HepG2 (cell line): ENCODE measurements at regions not wholly inside any gene's neighbourhood (a gene's known extent, or its start where the extent isn't known, plus 50 kb on each side); places are given as distances from the start of the nearest gene placed in this dataset.

Experiments used
- EP300 ChIP-seq, 3 experiments: sonication (generic) in 1 of 3; formaldehyde crosslinking in 1 of 3; IDR thresholded peaks; 2 replicates each; pipeline versions ENCODE4 v1.5.1 to v1.6.1; 2011 to 2020; ENCODE audit warnings: low read depth in 2 of 3, low read length in 2 of 3, borderline replicate concordance in 1 of 3, improper control_type of control experiment in 1 of 3, mild to moderate bottlenecking in 1 of 3, missing genetic modification reagents in 1 of 3, moderate library complexity in 1 of 3
- FOXP1 ChIP-seq, 2 experiments: fragments of 450-650 bp in 1 of 2; IDR thresholded peaks; 2 replicates each; pipeline ENCODE4 v1.6.1; 2017 to 2018; ENCODE audit warnings: antibody characterized with exemption in 1 of 2
- ZFP41 ChIP-seq: sonication (generic); formaldehyde crosslinking; IDR thresholded peaks from 2 replicates; pipeline ENCODE4 v1.4.0; 2020; ENCODE audit warnings: mild to moderate bottlenecking, missing genetic modification reagents, borderline replicate concordance
- ZNF318 ChIP-seq: sonication (generic); formaldehyde crosslinking; IDR thresholded peaks from 2 replicates; pipeline ENCODE4 v1.4.0; 2020; ENCODE audit warnings: mild to moderate bottlenecking, missing genetic modification reagents
- ZNF549 ChIP-seq: sonication (generic); formaldehyde crosslinking; IDR thresholded peaks from 2 replicates; pipeline ENCODE4 v1.5.0; 2020; ENCODE audit warnings: missing genetic modification reagents
- ZNF569 ChIP-seq: sonication (generic); formaldehyde crosslinking; IDR thresholded peaks from 2 replicates; pipeline ENCODE4 v1.5.0; 2020; ENCODE audit warnings: mild to moderate bottlenecking, missing genetic modification reagents, moderate library complexity, borderline replicate concordance
- ZNF609 ChIP-seq: sonication (generic); formaldehyde crosslinking; IDR thresholded peaks from 2 replicates; pipeline ENCODE4 v1.4.0; 2020; ENCODE audit warnings: mild to moderate bottlenecking, missing genetic modification reagents, borderline replicate concordance
- ZNF75D ChIP-seq: sonication (generic); formaldehyde crosslinking; IDR thresholded peaks from 2 replicates; pipeline ENCODE4 v1.8.1; 2023; ENCODE audit warnings: missing genetic modification reagents, mild to moderate bottlenecking, borderline replicate concordance
- TF ChIP-seq, protein P1 (sequence below): sonication (generic); formaldehyde crosslinking; conservative IDR thresholded peaks from 2 replicates; pipeline ENCODE4 v1.8.0; 2022; ENCODE audit warnings: missing genetic modification reagents
- TF ChIP-seq, protein P2 (sequence below): IDR thresholded peaks from 2 replicates; pipeline ENCODE4 v1.6.1; 2016; ENCODE audit warnings: low read depth, borderline replicate concordance
- TF ChIP-seq, protein P3 (sequence below): sonication (generic); formaldehyde crosslinking; IDR thresholded peaks from 2 replicates; pipeline ENCODE4 v1.5.0; 2020; ENCODE audit warnings: mild to moderate bottlenecking, low read depth, missing genetic modification reagents, borderline replicate concordance

DNA sequence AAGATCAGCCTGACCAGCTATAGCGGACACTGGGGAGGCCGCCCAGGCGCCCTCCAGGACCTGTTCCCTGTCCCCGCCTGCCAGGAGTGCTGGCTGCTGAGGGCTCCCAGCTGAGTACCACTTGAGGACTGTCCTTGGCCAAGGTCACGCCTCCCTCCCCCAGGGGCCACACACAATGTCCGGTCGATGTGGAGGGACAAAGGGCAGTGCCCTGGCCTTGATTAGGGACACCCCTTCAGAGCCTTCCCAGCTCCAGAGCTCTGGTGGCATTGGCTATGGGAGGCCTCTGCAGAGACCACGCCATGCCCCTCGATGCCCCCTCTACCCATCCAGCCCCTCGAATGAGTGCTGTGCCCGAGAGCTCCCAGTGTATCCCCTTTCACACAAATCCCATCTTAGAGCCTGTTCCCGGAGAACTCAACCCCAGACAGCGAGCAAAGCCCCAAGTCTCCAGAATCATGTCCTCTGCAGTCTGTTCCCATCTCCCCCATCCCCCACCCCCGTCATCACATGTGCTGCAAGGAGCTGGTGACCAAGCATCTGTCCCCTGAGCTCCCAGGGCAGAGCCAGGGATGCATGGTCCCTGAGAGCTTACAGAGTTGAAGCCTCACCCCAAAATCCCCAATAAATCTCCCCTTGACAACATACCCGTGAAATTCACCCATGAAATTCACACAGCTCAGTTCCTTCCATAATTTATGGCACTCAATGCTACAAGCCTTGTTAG lies 158.9 kb downstream of the NUP210 start (continued):
- TF ChIP-seq ZNF318 (CRISPR knock-in tag): 0 out of 2 replicates have a peak, but pooled peaks have one; percentile 51
- no peak for TF ChIP-seq ZNF75D (CRISPR knock-in tag)
- no peak for TF ChIP-seq ZNF569
- peak in 1 of 2 experiments; percentile 76; a peak in 2 of 4 replicates for TF ChIP-seq EP300 (IDR thresholded peaks at IDR 0.05; ENCODE audit: low read depth in 2 of 2, low read length in 2 of 2)
- no peak for TF ChIP-seq EP300 (CRISPR knock-in tag; IDR thresholded peaks at IDR 0.05; ENCODE audit: borderline replicate concordance)
- no peak for TF ChIP-seq ZNF549
- TF ChIP-seq ZNF609 (CRISPR knock-in tag): peak; percentile 81
- TF ChIP-seq, protein P1, sequence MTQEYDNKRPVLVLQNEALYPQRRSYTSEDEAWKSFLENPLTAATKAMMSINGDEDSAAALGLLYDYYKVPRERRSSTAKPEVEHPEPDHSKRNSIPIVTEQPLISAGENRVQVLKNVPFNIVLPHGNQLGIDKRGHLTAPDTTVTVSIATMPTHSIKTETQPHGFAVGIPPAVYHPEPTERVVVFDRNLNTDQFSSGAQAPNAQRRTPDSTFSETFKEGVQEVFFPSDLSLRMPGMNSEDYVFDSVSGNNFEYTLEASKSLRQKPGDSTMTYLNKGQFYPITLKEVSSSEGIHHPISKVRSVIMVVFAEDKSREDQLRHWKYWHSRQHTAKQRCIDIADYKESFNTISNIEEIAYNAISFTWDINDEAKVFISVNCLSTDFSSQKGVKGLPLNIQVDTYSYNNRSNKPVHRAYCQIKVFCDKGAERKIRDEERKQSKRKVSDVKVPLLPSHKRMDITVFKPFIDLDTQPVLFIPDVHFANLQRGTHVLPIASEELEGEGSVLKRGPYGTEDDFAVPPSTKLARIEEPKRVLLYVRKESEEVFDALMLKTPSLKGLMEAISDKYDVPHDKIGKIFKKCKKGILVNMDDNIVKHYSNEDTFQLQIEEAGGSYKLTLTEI: no peak
- TF ChIP-seq FOXP1 (IDR thresholded peaks at IDR 0.05): no peak
- TF ChIP-seq FOXP1 (CRISPR knock-in tag; IDR thresholded peaks at IDR 0.05): peak; percentile 55; the same call in 1 of the 2 replicates
- TF ChIP-seq, protein P2, sequence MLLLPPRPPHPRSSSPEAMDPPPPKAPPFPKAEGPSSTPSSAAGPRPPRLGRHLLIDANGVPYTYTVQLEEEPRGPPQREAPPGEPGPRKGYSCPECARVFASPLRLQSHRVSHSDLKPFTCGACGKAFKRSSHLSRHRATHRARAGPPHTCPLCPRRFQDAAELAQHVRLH (CRISPR knock-in tag): peak; percentile 37; the same call in 1 of the 2 replicates
- no peak for TF ChIP-seq ZFP41 (CRISPR knock-in tag)
- TF ChIP-seq, protein P3, sequence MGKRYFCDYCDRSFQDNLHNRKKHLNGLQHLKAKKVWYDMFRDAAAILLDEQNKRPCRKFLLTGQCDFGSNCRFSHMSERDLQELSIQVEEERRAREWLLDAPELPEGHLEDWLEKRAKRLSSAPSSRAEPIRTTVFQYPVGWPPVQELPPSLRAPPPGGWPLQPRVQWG (CRISPR knock-in tag): no peak
